ENCODE measurements at regions not wholly inside any gene's neighbourhood (a gene's known extent, or its start where the extent isn't known, plus 50 kb on each side); places are given as distances from the start of the nearest gene placed in this dataset.

DNA sequence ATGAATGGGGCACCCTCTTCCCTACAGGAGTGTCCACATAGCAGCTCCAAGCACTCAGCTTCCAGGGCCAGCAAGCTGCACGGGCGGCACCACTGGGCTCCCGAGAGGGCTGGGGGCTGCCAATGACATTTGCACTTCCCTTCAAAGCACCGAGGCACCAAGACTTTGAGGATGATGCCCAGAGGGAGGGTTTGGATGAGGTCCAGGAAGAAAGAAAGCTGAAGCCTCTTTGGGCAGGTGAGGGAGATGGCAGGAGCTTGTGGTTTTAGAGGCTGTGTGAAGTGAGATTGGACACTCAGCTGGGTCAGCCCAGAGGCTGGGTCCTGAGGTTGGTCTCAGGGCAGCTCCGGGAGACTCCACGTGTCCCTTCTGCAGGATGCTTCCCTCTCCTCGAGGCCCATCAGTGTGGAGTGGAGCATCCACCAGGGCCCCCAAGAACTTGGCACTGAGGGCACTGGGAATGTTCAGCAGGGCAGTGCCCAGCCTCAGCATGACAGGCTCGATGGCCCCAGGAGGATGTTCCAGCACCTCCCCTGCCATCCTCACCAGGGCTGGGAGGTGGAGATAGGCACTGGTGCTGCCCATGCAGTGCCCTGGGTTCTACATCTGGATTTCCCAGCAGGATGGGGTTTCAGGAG lies 54.9 kb upstream of the IGFBP3 start:
- H3K27ac ChIP-seq = no peak overlapping the region

DNA sequence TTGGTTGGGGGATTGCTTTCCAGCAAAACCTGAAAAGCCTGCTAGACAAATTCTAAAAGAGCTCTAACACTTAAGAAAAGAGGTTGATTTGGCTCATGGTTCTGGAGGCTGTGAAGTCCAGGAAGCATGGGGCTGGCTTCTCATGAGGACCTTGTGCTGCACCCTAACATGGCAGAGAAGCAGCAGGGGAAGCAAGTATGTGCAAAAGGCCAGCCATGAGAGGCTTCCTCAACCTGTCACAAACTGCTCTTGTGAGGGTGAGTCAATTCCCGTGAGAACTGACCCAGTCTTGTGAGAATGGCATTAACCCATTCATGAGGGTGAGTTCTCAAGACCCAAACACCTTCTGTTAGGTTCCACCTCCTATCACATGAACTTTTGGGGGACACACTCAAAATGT lies 54.3 kb upstream of the IGFBP3 start:
- H3K27me3 ChIP-seq = no peaks in the 10 kb centered on the region
- H3K27ac ChIP-seq = no peak overlapping the region
- peaks cover 7 to 22% of the 10 kb centered on the region in 2 donors for H3K4me1 ChIP-seq
- ATAC-seq (no peak), DNase-seq (no peak)
- H3K9me3 ChIP-seq = no peaks in the 10 kb centered on the region
- H3K36me3 ChIP-seq = no peaks in the 10 kb centered on the region
- intact Hi-C loops (cut with DNase I) = no loop called here
- TF ChIP-seq, protein P1, sequence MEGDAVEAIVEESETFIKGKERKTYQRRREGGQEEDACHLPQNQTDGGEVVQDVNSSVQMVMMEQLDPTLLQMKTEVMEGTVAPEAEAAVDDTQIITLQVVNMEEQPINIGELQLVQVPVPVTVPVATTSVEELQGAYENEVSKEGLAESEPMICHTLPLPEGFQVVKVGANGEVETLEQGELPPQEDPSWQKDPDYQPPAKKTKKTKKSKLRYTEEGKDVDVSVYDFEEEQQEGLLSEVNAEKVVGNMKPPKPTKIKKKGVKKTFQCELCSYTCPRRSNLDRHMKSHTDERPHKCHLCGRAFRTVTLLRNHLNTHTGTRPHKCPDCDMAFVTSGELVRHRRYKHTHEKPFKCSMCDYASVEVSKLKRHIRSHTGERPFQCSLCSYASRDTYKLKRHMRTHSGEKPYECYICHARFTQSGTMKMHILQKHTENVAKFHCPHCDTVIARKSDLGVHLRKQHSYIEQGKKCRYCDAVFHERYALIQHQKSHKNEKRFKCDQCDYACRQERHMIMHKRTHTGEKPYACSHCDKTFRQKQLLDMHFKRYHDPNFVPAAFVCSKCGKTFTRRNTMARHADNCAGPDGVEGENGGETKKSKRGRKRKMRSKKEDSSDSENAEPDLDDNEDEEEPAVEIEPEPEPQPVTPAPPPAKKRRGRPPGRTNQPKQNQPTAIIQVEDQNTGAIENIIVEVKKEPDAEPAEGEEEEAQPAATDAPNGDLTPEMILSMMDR (IDR thresholded peaks at IDR 0.05) = no peak
- H3K4me3 ChIP-seq = no peak overlapping the region

More for the DNA sequence above, 54.9 kb upstream of the IGFBP3 start:
- no peak overlapping the region for H3K4me3 ChIP-seq
- no peak for DNase-seq
- TF ChIP-seq, protein P1 (IDR thresholded peaks at IDR 0.05) = no peak
- intact Hi-C loops (cut with DNase I) = no loop called here
- no peaks in the 10 kb centered on the region for H3K9me3 ChIP-seq
- no peak for ATAC-seq
- peaks cover 7 to 22% of the 10 kb centered on the region in 2 donors for H3K4me1 ChIP-seq
- no peaks in the 10 kb centered on the region for H3K36me3 ChIP-seq
- no peaks in the 10 kb centered on the region for H3K27me3 ChIP-seq

- intact Hi-C loops (cut with DNase I) = no loop called here
- H3K36me3 ChIP-seq = no peaks in the 10 kb centered on the region
- TF ChIP-seq, protein P1 (IDR thresholded peaks at IDR 0.05) = no peak
- H3K27me3 ChIP-seq = no peaks in the 10 kb centered on the region
- no peak overlapping the region for H3K4me3 ChIP-seq
- no peaks in the 10 kb centered on the region for H3K9me3 ChIP-seq
- ATAC-seq (no peak), DNase-seq (no peak)
- H3K27ac ChIP-seq = no peak overlapping the region
- peaks cover 7 to 22% of the 10 kb centered on the region in 2 donors for H3K4me1 ChIP-seq
These were observed 53.7 kb upstream of the IGFBP3 start for GRCh38 chr7:45974540-45975360.

- Histone ChIP-seq H3K36me3 (no peaks in the 10 kb centered on the region), H3K4me1 (peaks cover 7 to 17% of the 10 kb centered on the region in 2 donors), H3K27me3 (no peaks in the 10 kb centered on the region), H3K9me3 (no peaks in the 10 kb centered on the region), H3K4me3 (no peak overlapping the region), H3K27ac (no peak overlapping the region)
- intact Hi-C loops (cut with DNase I) = no loop called here
- no peak for ATAC-seq
- TF ChIP-seq, protein P1 (IDR thresholded peaks at IDR 0.05) = no peak
- DNase-seq = peak in 1 of 4 donors; percentile 22
These were observed 52.9 kb upstream of the IGFBP3 start for GRCh38 chr7:45973725-45974532.

Measured in left lung (tissue), 4 donors.